GM23338 (cell line): ENCODE measurements at regions not wholly inside any gene's neighbourhood (a gene's known extent, or its start where the extent isn't known, plus 50 kb on each side); places are given as distances from the start of the nearest gene placed in this dataset.

Experiments
- ATAC-seq: fragments of 200-7000 bp; cut with Tn5 transposase; 3 replicates; pipeline ENCODE4 v1.9.1; 2020
- DNase-seq: peaks from one replicate; pipeline ENCODE4 v3.0.0-alpha.2; 2015; ENCODE audit warnings: low spot score
- H2AFZ ChIP-seq: fragments of 200-600 bp; sonication (generic); 2 replicates; pipeline ENCODE4 v1.8.0; 2016; ENCODE audit warnings: antibody characterized with exemption, mild to moderate bottlenecking, moderate library complexity
- H3F3A ChIP-seq: fragments of 200-600 bp; sonication (generic); replicated peaks from 2 replicates; pipeline ENCODE4 v1.8.0; 2017; ENCODE audit warnings: antibody characterized with exemption, mixed run types, low read depth
- H3K27ac ChIP-seq: fragments of 200-600 bp; sonication (generic); 2 replicates; pipeline ENCODE4 v1.6.1; 2016; ENCODE audit warnings: low read depth
- H3K27me3 ChIP-seq: fragments of 200-600 bp; sonication (generic); 2 replicates; pipeline ENCODE4 v1.8.0; 2016; ENCODE audit warnings: mild to moderate bottlenecking, mixed run types, moderate library complexity; ENCODE audit not compliant: insufficient read depth
- H3K36me3 ChIP-seq: fragments of 200-600 bp; sonication (generic); 2 replicates; pipeline ENCODE4 v1.8.0; 2016; ENCODE audit warnings: mild to moderate bottlenecking; ENCODE audit not compliant: insufficient read depth
- H3K4me1 ChIP-seq: fragments of 200-600 bp; sonication (generic); 2 replicates; pipeline ENCODE4 v1.8.0; 2016; ENCODE audit warnings: mild to moderate bottlenecking, moderate library complexity; ENCODE audit not compliant: insufficient read depth
- H3K4me2 ChIP-seq: fragments of 200-600 bp; sonication (generic); 2 replicates; pipeline ENCODE4 v1.7.1; 2017; ENCODE audit warnings: mixed run types
- H3K4me3 ChIP-seq: fragments of 200-600 bp; sonication (generic); 2 replicates; pipeline ENCODE4 v1.6.1; 2016; ENCODE audit warnings: mixed run types
- H3K79me2 ChIP-seq: fragments of 200-600 bp; sonication (generic); replicated peaks from 2 replicates; pipeline ENCODE4 v1.8.0; 2017; ENCODE audit warnings: mild to moderate bottlenecking; ENCODE audit not compliant: insufficient read depth
- H3K9me2 ChIP-seq: fragments of 200-600 bp; sonication (generic); 2 replicates; pipeline ENCODE4 v1.8.0; 2017; ENCODE audit not compliant: insufficient read depth
- H4K20me1 ChIP-seq: fragments of 200-600 bp; sonication (generic); replicated peaks from 2 replicates; pipeline ENCODE4 v1.8.0; 2017; ENCODE audit warnings: mild to moderate bottlenecking; ENCODE audit not compliant: insufficient read depth
- H3K27ac Mint-ChIP-seq: 2 replicates; pipeline ENCODE4 v1.8.0; 2020; ENCODE audit warnings: inconsistent platforms, mild to moderate bottlenecking, moderate library complexity, mixed read lengths
- H3K27me3 Mint-ChIP-seq: 3 replicates; pipeline ENCODE4 v1.8.0; 2022; ENCODE audit warnings: low read depth, mild to moderate bottlenecking, moderate library complexity, mixed read lengths, inconsistent platforms; ENCODE audit not compliant: insufficient read depth, poor library complexity
- H3K36me3 Mint-ChIP-seq: 3 replicates; pipeline ENCODE4 v1.8.0; 2021; ENCODE audit warnings: low read depth, mild to moderate bottlenecking, inconsistent platforms, moderate library complexity, mixed read lengths
- H3K4me1 Mint-ChIP-seq: 3 replicates; pipeline ENCODE4 v1.8.0; 2020; ENCODE audit warnings: mild to moderate bottlenecking, inconsistent platforms, mixed read lengths
- H3K4me3 Mint-ChIP-seq: 3 replicates; pipeline ENCODE4 v1.8.0; 2021; ENCODE audit warnings: moderate library complexity, mild to moderate bottlenecking, inconsistent platforms, mixed read lengths
- H3K9me3 Mint-ChIP-seq: 3 replicates; pipeline ENCODE4 v1.8.0; 2020; ENCODE audit warnings: moderate library complexity, mild to moderate bottlenecking, inconsistent platforms, mixed read lengths
- CREB1 ChIP-seq: fragments of 250-450 bp; sonication (Bioruptor Pico); IDR thresholded peaks from 2 replicates; pipeline ENCODE4 v1.5.0; 2020; ENCODE audit warnings: low read depth, mild to moderate bottlenecking, moderate library complexity
- EZH2 ChIP-seq: fragments of 200-600 bp; sonication (generic); IDR thresholded peaks from one replicate; pipeline ENCODE4 v1.8.0; 2017; ENCODE audit warnings: antibody characterized with exemption, mild to moderate bottlenecking, low read depth; ENCODE audit not compliant: unreplicated experiment
- EZH2phosphoT487 ChIP-seq: fragments of 200-600 bp; sonication (generic); IDR thresholded peaks from one replicate; pipeline ENCODE4 v1.8.1; 2018; ENCODE audit warnings: antibody characterized with exemption; ENCODE audit not compliant: unreplicated experiment
- NANOG ChIP-seq: IDR thresholded peaks from 2 replicates; pipeline ENCODE4 v1.6.1; 2016; ENCODE audit warnings: antibody characterized with exemption, borderline replicate concordance
- REST ChIP-seq: IDR thresholded peaks from one replicate; pipeline ENCODE4 v1.6.1; 2018; ENCODE audit warnings: antibody characterized with exemption; ENCODE audit not compliant: unreplicated experiment
- STAT1 ChIP-seq: IDR thresholded peaks from one replicate; pipeline ENCODE4 v1.6.1; 2016; ENCODE audit warnings: antibody characterized with exemption; ENCODE audit not compliant: unreplicated experiment
- ZNF114 ChIP-seq: fragments of 250-450 bp; sonication (Bioruptor Pico); IDR thresholded peaks from 2 replicates; pipeline ENCODE4 v1.5.0; 2020; ENCODE audit warnings: mild to moderate bottlenecking, moderate library complexity
- ZNF331 ChIP-seq: fragments of 250-450 bp; sonication (Bioruptor Pico); IDR thresholded peaks from 2 replicates; pipeline ENCODE4 v1.5.0; 2020; ENCODE audit warnings: low read depth, mild to moderate bottlenecking, moderate library complexity
- TF ChIP-seq, protein P1 (sequence below): fragments of 250-450 bp; sonication (Bioruptor Pico); IDR thresholded peaks from 2 replicates; pipeline ENCODE4 v1.5.0; 2020; ENCODE audit warnings: mild to moderate bottlenecking, moderate library complexity

GRCh38 chr13:73842626-73843025 lies 291.6 kb downstream of the KLF12 start:
- no peak overlapping the region for H3K4me3 Mint-ChIP-seq
- DNase-seq (no peak), ATAC-seq (no peak)

More at GRCh38 chr13:73842626-73843025, 291.6 kb downstream of the KLF12 start:
- Histone ChIP-seq H3K9me2 (no peaks in the 10 kb centered on the region), H3F3A (no peaks in the 10 kb centered on the region), H3K36me3 (no peaks in the 10 kb centered on the region), H4K20me1 (no peaks in the 10 kb centered on the region), H3K4me1 (no peaks in the 10 kb centered on the region), H3K79me2 (no peaks in the 10 kb centered on the region), H3K27ac (no peak overlapping the region), H3K27me3 (no peaks in the 10 kb centered on the region), H2AFZ (no peak overlapping the region), H3K4me3 (no peak overlapping the region), H3K4me2 (no peak overlapping the region)
- H3K36me3 Mint-ChIP-seq: no peaks in the 10 kb centered on the region
- peaks cover 29% of the 10 kb centered on the region for H3K4me1 Mint-ChIP-seq
- no peaks in the 10 kb centered on the region for H3K9me3 Mint-ChIP-seq
- TF ChIP-seq REST (no peak), CREB1 (CRISPR knock-in tag) (no peak), STAT1 (no peak), EZH2phosphoT487 (no peak), NANOG (no peak), ZNF331 (CRISPR knock-in tag) (no peak), EZH2 (no peak), ZNF114 (no peak)
- TF ChIP-seq, protein P1, sequence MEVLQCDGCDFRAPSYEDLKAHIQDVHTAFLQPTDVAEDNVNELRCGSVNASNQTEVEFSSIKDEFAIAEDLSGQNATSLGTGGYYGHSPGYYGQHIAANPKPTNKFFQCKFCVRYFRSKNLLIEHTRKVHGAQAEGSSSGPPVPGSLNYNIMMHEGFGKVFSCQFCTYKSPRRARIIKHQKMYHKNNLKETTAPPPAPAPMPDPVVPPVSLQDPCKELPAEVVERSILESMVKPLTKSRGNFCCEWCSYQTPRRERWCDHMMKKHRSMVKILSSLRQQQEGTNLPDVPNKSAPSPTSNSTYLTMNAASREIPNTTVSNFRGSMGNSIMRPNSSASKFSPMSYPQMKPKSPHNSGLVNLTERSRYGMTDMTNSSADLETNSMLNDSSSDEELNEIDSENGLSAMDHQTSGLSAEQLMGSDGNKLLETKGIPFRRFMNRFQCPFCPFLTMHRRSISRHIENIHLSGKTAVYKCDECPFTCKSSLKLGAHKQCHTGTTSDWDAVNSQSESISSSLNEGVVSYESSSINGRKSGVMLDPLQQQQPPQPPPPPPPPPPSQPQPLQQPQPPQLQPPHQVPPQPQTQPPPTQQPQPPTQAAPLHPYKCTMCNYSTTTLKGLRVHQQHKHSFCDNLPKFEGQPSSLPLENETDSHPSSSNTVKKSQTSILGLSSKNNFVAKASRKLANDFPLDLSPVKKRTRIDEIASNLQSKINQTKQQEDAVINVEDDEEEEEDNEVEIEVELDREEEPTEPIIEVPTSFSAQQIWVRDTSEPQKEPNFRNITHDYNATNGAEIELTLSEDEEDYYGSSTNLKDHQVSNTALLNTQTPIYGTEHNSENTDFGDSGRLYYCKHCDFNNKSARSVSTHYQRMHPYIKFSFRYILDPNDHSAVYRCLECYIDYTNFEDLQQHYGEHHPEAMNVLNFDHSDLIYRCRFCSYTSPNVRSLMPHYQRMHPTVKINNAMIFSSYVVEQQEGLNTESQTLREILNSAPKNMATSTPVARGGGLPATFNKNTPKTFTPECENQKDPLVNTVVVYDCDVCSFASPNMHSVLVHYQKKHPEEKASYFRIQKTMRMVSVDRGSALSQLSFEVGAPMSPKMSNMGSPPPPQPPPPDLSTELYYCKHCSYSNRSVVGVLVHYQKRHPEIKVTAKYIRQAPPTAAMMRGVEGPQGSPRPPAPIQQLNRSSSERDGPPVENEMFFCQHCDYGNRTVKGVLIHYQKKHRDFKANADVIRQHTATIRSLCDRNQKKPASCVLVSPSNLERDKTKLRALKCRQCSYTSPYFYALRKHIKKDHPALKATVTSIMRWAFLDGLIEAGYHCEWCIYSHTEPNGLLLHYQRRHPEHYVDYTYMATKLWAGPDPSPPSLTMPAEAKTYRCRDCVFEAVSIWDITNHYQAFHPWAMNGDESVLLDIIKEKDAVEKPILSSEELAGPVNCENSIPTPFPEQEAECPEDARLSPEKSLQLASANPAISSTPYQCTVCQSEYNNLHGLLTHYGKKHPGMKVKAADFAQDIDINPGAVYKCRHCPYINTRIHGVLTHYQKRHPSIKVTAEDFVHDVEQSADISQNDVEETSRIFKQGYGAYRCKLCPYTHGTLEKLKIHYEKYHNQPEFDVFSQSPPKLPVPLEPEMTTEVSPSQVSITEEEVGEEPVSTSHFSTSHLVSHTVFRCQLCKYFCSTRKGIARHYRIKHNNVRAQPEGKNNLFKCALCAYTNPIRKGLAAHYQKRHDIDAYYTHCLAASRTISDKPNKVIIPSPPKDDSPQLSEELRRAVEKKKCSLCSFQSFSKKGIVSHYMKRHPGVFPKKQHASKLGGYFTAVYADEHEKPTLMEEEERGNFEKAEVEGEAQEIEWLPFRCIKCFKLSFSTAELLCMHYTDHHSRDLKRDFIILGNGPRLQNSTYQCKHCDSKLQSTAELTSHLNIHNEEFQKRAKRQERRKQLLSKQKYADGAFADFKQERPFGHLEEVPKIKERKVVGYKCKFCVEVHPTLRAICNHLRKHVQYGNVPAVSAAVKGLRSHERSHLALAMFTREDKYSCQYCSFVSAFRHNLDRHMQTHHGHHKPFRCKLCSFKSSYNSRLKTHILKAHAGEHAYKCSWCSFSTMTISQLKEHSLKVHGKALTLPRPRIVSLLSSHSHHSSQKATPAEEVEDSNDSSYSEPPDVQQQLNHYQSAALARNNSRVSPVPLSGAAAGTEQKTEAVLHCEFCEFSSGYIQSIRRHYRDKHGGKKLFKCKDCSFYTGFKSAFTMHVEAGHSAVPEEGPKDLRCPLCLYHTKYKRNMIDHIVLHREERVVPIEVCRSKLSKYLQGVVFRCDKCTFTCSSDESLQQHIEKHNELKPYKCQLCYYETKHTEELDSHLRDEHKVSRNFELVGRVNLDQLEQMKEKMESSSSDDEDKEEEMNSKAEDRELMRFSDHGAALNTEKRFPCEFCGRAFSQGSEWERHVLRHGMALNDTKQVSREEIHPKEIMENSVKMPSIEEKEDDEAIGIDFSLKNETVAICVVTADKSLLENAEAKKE (CRISPR knock-in tag): no peak
- peaks cover 4% of the 10 kb centered on the region for H3K27me3 Mint-ChIP-seq
- no peak overlapping the region for H3K27ac Mint-ChIP-seq
